ENCODE measurements at regions not wholly inside any gene's neighbourhood (a gene's known extent, or its start where the extent isn't known, plus 50 kb on each side); places are given as distances from the start of the nearest gene placed in this dataset.

- no peak for DNase-seq (ENCODE audit: low read depth in 2 of 2)
- no peak overlapping the region for H3K4me3 ChIP-seq (replicated peaks in 1 of 2; ENCODE audit: low read depth in 2 of 2, low read length in 2 of 2)
- TF ChIP-seq CTCF (IDR thresholded peaks at IDR 0.05; ENCODE audit: low read depth, low read length) = no peak
These were observed 1241.7 kb downstream of the GATA3 start for GRCh38 chr10:9296190-9296589.

GRCh38 chr10:9297580-9297979, 1243.1 kb downstream of the GATA3 start:
- DNase-seq (ENCODE audit: low read depth in 2 of 2) = no peak
- no peak overlapping the region for H3K4me3 ChIP-seq (replicated peaks in 1 of 2; ENCODE audit: low read depth in 2 of 2, low read length in 2 of 2)
- no peak for TF ChIP-seq CTCF (IDR thresholded peaks at IDR 0.05; ENCODE audit: low read depth, low read length)

- no peak for TF ChIP-seq CTCF (IDR thresholded peaks at IDR 0.05; ENCODE audit: low read depth, low read length)
- H3K4me3 ChIP-seq (replicated peaks in 1 of 2; ENCODE audit: low read depth in 2 of 2, low read length in 2 of 2) = no peak overlapping the region
- no peak for DNase-seq (ENCODE audit: low read depth in 2 of 2)
These were observed 1245.5 kb downstream of the GATA3 start for GRCh38 chr10:9299966-9300365.

GRCh38 chr10:9301148-9301547, 1246.7 kb downstream of the GATA3 start:
- DNase-seq (ENCODE audit: low read depth in 2 of 2) = peak in 1 of 2 donors; percentile 5
- no peak for TF ChIP-seq CTCF (IDR thresholded peaks at IDR 0.05; ENCODE audit: low read depth, low read length)
- H3K4me3 ChIP-seq (replicated peaks in 1 of 2; ENCODE audit: low read depth in 2 of 2, low read length in 2 of 2) = no peak overlapping the region

GRCh38 chr10:9301554-9301953, 1247.1 kb downstream of the GATA3 start:
- no peak overlapping the region for H3K4me3 ChIP-seq (replicated peaks in 1 of 2; ENCODE audit: low read depth in 2 of 2, low read length in 2 of 2)
- TF ChIP-seq CTCF (IDR thresholded peaks at IDR 0.05; ENCODE audit: low read depth, low read length) = no peak
- DNase-seq (ENCODE audit: low read depth in 2 of 2) = no peak

- no peak for TF ChIP-seq CTCF (IDR thresholded peaks at IDR 0.05; ENCODE audit: low read depth, low read length)
- H3K4me3 ChIP-seq (replicated peaks in 1 of 2; ENCODE audit: low read depth in 2 of 2, low read length in 2 of 2) = no peak overlapping the region
- peak; percentile 62 to 69 for DNase-seq (ENCODE audit: low read depth in 2 of 2)
These were observed 1247.8 kb downstream of the GATA3 start for GRCh38 chr10:9302140-9302746.
